ENCODE measurements at regions not wholly inside any gene's neighbourhood (a gene's known extent, or its start where the extent isn't known, plus 50 kb on each side); places are given as distances from the start of the nearest gene placed in this dataset.
"Not testable (repeated sequence)": the region's sequence is repeated elsewhere in the genome, so short reads cannot be mapped to it uniquely, and the experiment has no call there.

DNA sequence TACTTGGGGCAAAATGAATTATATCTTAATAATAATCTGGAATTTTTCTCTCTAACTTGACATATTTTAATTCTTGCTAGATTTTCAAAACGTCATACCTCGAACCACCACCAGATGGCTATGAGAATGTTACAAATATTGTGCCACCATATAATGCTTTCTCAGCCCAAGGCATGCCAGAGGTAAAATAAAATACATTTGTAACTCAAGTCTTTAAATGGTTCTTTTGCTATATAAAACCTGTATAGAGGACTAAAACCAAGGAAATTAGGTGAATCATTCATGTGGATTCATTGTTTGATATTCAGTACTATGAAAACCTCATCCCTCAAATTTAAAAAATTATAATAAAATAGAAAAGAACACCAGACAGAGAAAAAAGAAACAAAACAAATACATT, 72.2 kb upstream of the XKR3 start:
- TF ChIP-seq POGZ (CRISPR knock-in tag; IDR thresholded peaks at IDR 0.05); TOE1 (CRISPR knock-in tag; IDR thresholded peaks at IDR 0.05); NCOR1 (IDR thresholded peaks at IDR 0.05; ENCODE audit: borderline replicate concordance, low read length); POLR2A (IDR thresholded peaks at IDR 0.05; ENCODE audit: insufficient read depth in 1 of 2, low read depth in 2 of 2, low read length in 2 of 2); GABPB1 (CRISPR knock-in tag; IDR thresholded peaks at IDR 0.05): not testable (repeated sequence)
